ENCODE measurements at regions not wholly inside any gene's neighbourhood (a gene's known extent, or its start where the extent isn't known, plus 50 kb on each side); places are given as distances from the start of the nearest gene placed in this dataset.

- H3K4me2 ChIP-seq (ENCODE audit: low read length) = no peak overlapping the region
- H3K4me1 ChIP-seq = no peaks in the 10 kb centered on the region
- H3K27ac ChIP-seq = no peak overlapping the region
- no peaks in the 10 kb centered on the region for H3K9me3 ChIP-seq (ENCODE audit: control insufficient read depth, low read length)
- no peaks in the 10 kb centered on the region for H3K27me3 ChIP-seq (ENCODE audit: control insufficient read depth, insufficient read depth, low read length)
- H3K36me3 ChIP-seq (ENCODE audit: control insufficient read depth, insufficient read depth, low read length) = no peaks in the 10 kb centered on the region
- TF ChIP-seq CTCF (IDR thresholded peaks at IDR 0.05) = no peak
- H3K9ac ChIP-seq = no peak overlapping the region
- no peak overlapping the region for H3K4me3 ChIP-seq (ENCODE audit: low read depth, low read length)
- no peak overlapping the region for H2AFZ ChIP-seq
- no peaks in the 10 kb centered on the region for H3K79me2 ChIP-seq
These were observed 66.5 kb downstream of the CYB561 start for GRCh38 chr17:63379636-63380035.

GRCh38 chr17:63381101-63381729 lies 64.9 kb downstream of the CYB561 start:
- no peak for TF ChIP-seq CTCF (IDR thresholded peaks at IDR 0.05)
- Histone ChIP-seq H3K9me3 (ENCODE audit: control insufficient read depth, low read length) (no peaks in the 10 kb centered on the region), H3K27me3 (ENCODE audit: control insufficient read depth, insufficient read depth, low read length) (no peaks in the 10 kb centered on the region), H3K4me2 (ENCODE audit: low read length) (no peak overlapping the region), H3K79me2 (no peaks in the 10 kb centered on the region), H3K4me3 (ENCODE audit: low read depth, low read length) (no peak overlapping the region), H3K27ac (no peak overlapping the region), H2AFZ (no peak overlapping the region), H3K9ac (no peak overlapping the region), H3K36me3 (ENCODE audit: control insufficient read depth, insufficient read depth, low read length) (no peaks in the 10 kb centered on the region), H3K4me1 (no peaks in the 10 kb centered on the region)

- Histone ChIP-seq H3K9me3 (ENCODE audit: control insufficient read depth, low read length) (no peaks in the 10 kb centered on the region), H3K27me3 (ENCODE audit: control insufficient read depth, insufficient read depth, low read length) (no peaks in the 10 kb centered on the region), H3K9ac (no peak overlapping the region), H3K4me3 (ENCODE audit: low read depth, low read length) (no peak overlapping the region), H3K4me1 (no peaks in the 10 kb centered on the region), H3K36me3 (ENCODE audit: control insufficient read depth, insufficient read depth, low read length) (no peaks in the 10 kb centered on the region), H3K79me2 (no peaks in the 10 kb centered on the region), H3K4me2 (ENCODE audit: low read length) (no peak overlapping the region), H2AFZ (no peak overlapping the region), H3K27ac (no peak overlapping the region)
- no peak for TF ChIP-seq CTCF (IDR thresholded peaks at IDR 0.05)
These were observed 64.0 kb downstream of the CYB561 start for GRCh38 chr17:63382136-63382535.
